HepG2 (cell line): ENCODE measurements at regions not wholly inside any gene's neighbourhood (a gene's known extent, or its start where the extent isn't known, plus 50 kb on each side); places are given as distances from the start of the nearest gene placed in this dataset.
A peak's percentile ranks its signal among the peaks of the same experiment; 100 is the strongest.

Experiments used
- ATAC-seq: fragments of 200-7000 bp; cut with Tn5 transposase; 3 replicates; pipeline ENCODE4 v1.9.1; 2020; ENCODE audit warnings: mild to moderate bottlenecking, moderate library complexity
- BruUV-seq: library from RNA; stranded (reverse); fragments of 400-500 nt; replicated peaks from 2 replicates; lab custom pipeline; 2021; lab: Mats Ljungman, UMichigan
- CTCF ChIA-PET: fragments of 300-600 bp; formaldehyde crosslinking; extraction: SDS; loops from one replicate; lab custom pipeline; 2021; ENCODE audit warnings: low total read pairs, inconsistent platforms, low intra/inter-chr PET ratio; lab: Yijun Ruan, JAX
- POLR2A ChIA-PET: fragments of 350-600 bp; sonication (Branson Sonifier 250); formaldehyde crosslinking; loops from one replicate; lab custom pipeline; 2020; ENCODE audit warnings: antibody characterized with exemption, inconsistent platforms; lab: Yijun Ruan, JAX
- DNase-seq: peaks from one replicate; pipeline ENCODE4 v3.0.0-alpha.2; 2015; ENCODE audit warnings: low spot score
- FAIRE-seq: peaks from 3 replicates; lab custom pipeline; 2011; peaks lifted over from hg19 to GRCh38; lab: Jason Lieb, UNC
- H2AFZ ChIP-seq: one replicate; pipeline ENCODE4 v1.6.1; 2011; ENCODE audit warnings: low read length, inconsistent platforms
- H3K27ac ChIP-seq: fragments of 300-600 bp; 3 replicates; pipeline ENCODE4 v1.8.0; 2011; ENCODE audit warnings: mixed run types, mild to moderate bottlenecking, mixed read lengths, low read length, inconsistent platforms; ENCODE audit not compliant: insufficient read depth; ENCODE audit errors: extremely low read length
- H3K27me3 ChIP-seq, 2 experiments: fragments of 200-600 bp in 1 of 2; 2 replicates in 1 of 2; 3 replicates in 1 of 2; pipeline versions ENCODE4 v1.6.0 to v1.8.0; 2011; ENCODE audit warnings: low read length in 2 of 2, mild to moderate bottlenecking in 2 of 2, moderate library complexity in 2 of 2, inconsistent platforms in 1 of 2; ENCODE audit not compliant: insufficient read depth in 2 of 2, control insufficient read depth in 1 of 2
- H3K36me3 ChIP-seq, 2 experiments: fragments of 200-600 bp in 1 of 2; replicated peaks in 1 of 2; 2 replicates in 1 of 2; 3 replicates in 1 of 2; pipeline versions ENCODE4 v1.5.1 to v1.8.0; 2011; ENCODE audit warnings: low read length in 2 of 2, inconsistent platforms in 1 of 2; ENCODE audit not compliant: insufficient read depth in 2 of 2, control insufficient read depth in 1 of 2
- H3K4me1 ChIP-seq: 2 replicates; pipeline ENCODE4 v1.5.1; 2012; ENCODE audit warnings: low read length, inconsistent platforms; ENCODE audit not compliant: insufficient read depth
- H3K4me2 ChIP-seq: 2 replicates; pipeline ENCODE4 v1.6.0; 2011; ENCODE audit warnings: low read depth, low read length, inconsistent platforms
- H3K4me3 ChIP-seq, 3 experiments: fragments of 200-600 bp in 1 of 3; sonication (generic), shearing (Covaris generic) in 1 of 3; replicated peaks in 1 of 3; 2 replicates each; pipeline ENCODE4 v1.5.1; 2011 to 2016; ENCODE audit warnings: low read length in 3 of 3, inconsistent platforms in 2 of 3, low read depth in 2 of 3, mild to moderate bottlenecking in 2 of 3, control low read depth in 1 of 3, mixed read lengths in 1 of 3; ENCODE audit not compliant: insufficient read depth in 1 of 3
- H3K79me2 ChIP-seq: one replicate; pipeline ENCODE4 v1.6.1; 2011; ENCODE audit warnings: low read length, inconsistent platforms; ENCODE audit not compliant: insufficient read depth
- H3K9ac ChIP-seq: 2 replicates; pipeline ENCODE4 v1.6.0; 2011; ENCODE audit warnings: mild to moderate bottlenecking, low read depth, low read length, inconsistent platforms; ENCODE audit not compliant: insufficient read depth
- H3K9me3 ChIP-seq: 2 replicates; pipeline ENCODE4 v1.5.1; 2012; ENCODE audit warnings: mild to moderate bottlenecking, low read length
- H4K20me1 ChIP-seq: 2 replicates; pipeline ENCODE4 v1.6.0; 2011; ENCODE audit warnings: inconsistent platforms, mild to moderate bottlenecking, low read length, moderate library complexity; ENCODE audit not compliant: insufficient read depth
- ATF3 ChIP-seq: sonication (generic); formaldehyde crosslinking; IDR thresholded peaks from 2 replicates; pipeline ENCODE4 v1.4.0; 2020; ENCODE audit warnings: missing genetic modification reagents
- JUNB ChIP-seq: sonication (generic); formaldehyde crosslinking; IDR thresholded peaks from 2 replicates; pipeline ENCODE4 v1.8.0; 2022; ENCODE audit warnings: missing genetic modification reagents, mild to moderate bottlenecking, borderline replicate concordance
- KLF11 ChIP-seq: IDR thresholded peaks from 2 replicates; pipeline ENCODE4 v1.6.1; 2016; ENCODE audit warnings: missing compliant biosample characterization
- NFE2L1 ChIP-seq: sonication (generic); formaldehyde crosslinking; IDR thresholded peaks from 2 replicates; pipeline ENCODE4 v1.4.0; 2020; ENCODE audit warnings: missing genetic modification reagents, mild to moderate bottlenecking, borderline replicate concordance
- ZNF574 ChIP-seq: sonication (generic); formaldehyde crosslinking; IDR thresholded peaks from 2 replicates; pipeline ENCODE4 v1.4.0; 2020; ENCODE audit warnings: missing genetic modification reagents
- ZSCAN21 ChIP-seq: sonication (generic); formaldehyde crosslinking; IDR thresholded peaks from 2 replicates; pipeline ENCODE4 v1.8.0; 2022; ENCODE audit warnings: mild to moderate bottlenecking, missing genetic modification reagents, moderate library complexity, borderline replicate concordance
- WGBS: methylation state at CpG from one replicate; pipeline ENCODE4 v1.1.6; 2017; ENCODE audit warnings: low lambda C conversion rate; 5-methylcytosine and 5-hydroxymethylcytosine counted together
- in situ Hi-C: cut with HindIII; loops from 2 replicates; pipeline ENCODE4 v1.10.0; 2017; ENCODE audit warnings: low pct_unique_long_range_greater_than_20kb; ENCODE audit not compliant: extremely low pct_ligation_motif_present
- intact Hi-C: fragments of 100-400 bp; cut with micrococcal nuclease; formaldehyde crosslinking; loops from one replicate; pipeline ENCODE4 v1.10.0; 2022; ENCODE audit not compliant: unreplicated experiment
- TF ChIP-seq, protein P1 (sequence below): sonication (generic); formaldehyde crosslinking; conservative IDR thresholded peaks from 2 replicates; pipeline ENCODE4 v1.8.0; 2022; ENCODE audit warnings: missing genetic modification reagents
- TF ChIP-seq, protein P2 (sequence below): sonication (generic); formaldehyde crosslinking; IDR thresholded peaks from 2 replicates; pipeline ENCODE4 v1.4.0; 2020; ENCODE audit warnings: missing genetic modification reagents

DNA sequence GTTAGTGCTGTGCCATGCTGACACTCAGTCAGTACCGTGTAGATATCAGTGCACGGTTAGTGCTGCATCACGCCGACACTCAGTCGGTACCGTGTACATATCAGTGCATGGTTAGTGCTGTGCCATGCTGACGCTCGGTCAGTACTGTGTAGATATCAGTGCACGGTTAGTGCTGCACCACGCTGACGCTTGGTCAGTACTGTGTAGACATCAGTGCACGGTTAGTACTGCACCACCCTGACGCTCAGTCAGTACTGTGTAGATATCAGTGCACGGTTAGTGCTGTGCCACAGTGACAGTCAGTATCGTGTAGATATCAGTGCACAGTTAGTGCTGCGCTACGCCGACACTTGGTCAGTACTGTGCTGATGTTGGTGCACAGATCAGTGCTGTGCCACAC is 102.8 kb upstream of the ZNF469 start:
- intact Hi-C loops (no loop called here), in situ Hi-C loops (no loop called here)
- H2AFZ ChIP-seq = no peak overlapping the region
- no peaks in the 10 kb centered on the region for H3K79me2 ChIP-seq
- no peaks in the 10 kb centered on the region for H4K20me1 ChIP-seq
- no peaks in the 10 kb centered on the region for H3K4me1 ChIP-seq
- ChIA-PET CTCF (no interaction called here), POLR2A (no interaction called here)
- TF ChIP-seq JUNB (CRISPR knock-in tag) (no peak), KLF11 (CRISPR knock-in tag) (no peak), ZNF574 (no peak), ZSCAN21 (CRISPR knock-in tag) (peak; percentile 74; the same call in 1 of the 2 replicates), ATF3 (no peak), NFE2L1 (CRISPR knock-in tag) (no peak)
- TF ChIP-seq, protein P1, sequence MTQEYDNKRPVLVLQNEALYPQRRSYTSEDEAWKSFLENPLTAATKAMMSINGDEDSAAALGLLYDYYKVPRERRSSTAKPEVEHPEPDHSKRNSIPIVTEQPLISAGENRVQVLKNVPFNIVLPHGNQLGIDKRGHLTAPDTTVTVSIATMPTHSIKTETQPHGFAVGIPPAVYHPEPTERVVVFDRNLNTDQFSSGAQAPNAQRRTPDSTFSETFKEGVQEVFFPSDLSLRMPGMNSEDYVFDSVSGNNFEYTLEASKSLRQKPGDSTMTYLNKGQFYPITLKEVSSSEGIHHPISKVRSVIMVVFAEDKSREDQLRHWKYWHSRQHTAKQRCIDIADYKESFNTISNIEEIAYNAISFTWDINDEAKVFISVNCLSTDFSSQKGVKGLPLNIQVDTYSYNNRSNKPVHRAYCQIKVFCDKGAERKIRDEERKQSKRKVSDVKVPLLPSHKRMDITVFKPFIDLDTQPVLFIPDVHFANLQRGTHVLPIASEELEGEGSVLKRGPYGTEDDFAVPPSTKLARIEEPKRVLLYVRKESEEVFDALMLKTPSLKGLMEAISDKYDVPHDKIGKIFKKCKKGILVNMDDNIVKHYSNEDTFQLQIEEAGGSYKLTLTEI (CRISPR knock-in tag) = no peak
- TF ChIP-seq, protein P2, sequence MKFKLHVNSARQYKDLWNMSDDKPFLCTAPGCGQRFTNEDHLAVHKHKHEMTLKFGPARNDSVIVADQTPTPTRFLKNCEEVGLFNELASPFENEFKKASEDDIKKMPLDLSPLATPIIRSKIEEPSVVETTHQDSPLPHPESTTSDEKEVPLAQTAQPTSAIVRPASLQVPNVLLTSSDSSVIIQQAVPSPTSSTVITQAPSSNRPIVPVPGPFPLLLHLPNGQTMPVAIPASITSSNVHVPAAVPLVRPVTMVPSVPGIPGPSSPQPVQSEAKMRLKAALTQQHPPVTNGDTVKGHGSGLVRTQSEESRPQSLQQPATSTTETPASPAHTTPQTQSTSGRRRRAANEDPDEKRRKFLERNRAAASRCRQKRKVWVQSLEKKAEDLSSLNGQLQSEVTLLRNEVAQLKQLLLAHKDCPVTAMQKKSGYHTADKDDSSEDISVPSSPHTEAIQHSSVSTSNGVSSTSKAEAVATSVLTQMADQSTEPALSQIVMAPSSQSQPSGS (CRISPR knock-in tag) = no peak
- DNase-seq = no peak
- ATAC-seq = no peak
- no peak overlapping the region for H3K4me2 ChIP-seq
- H3K36me3 ChIP-seq = no peaks in the 10 kb centered on the region
- no peaks in the 10 kb centered on the region for H3K9me3 ChIP-seq
- no peak for FAIRE-seq
- no peak overlapping the region for H3K27ac ChIP-seq
- H3K4me3 ChIP-seq = no peak overlapping the region
- BruUV-seq = no TSS peak
- WGBS = 73% methylated on average over 18 of the region's 18 CpGs
- H3K9ac ChIP-seq = no peak overlapping the region
- H3K27me3 ChIP-seq = peaks cover 5 to 12% of the 10 kb centered on the region in 2 experiments; a peak in 2 of 5 replicates
